Erythroblast (primary cell): ENCODE measurements at regions not wholly inside any gene's neighbourhood (a gene's known extent, or its start where the extent isn't known, plus 50 kb on each side); places are given as distances from the start of the nearest gene placed in this dataset.

Source experiments
- DNase-seq, 2 experiments: peaks; one replicate each; lab custom pipeline; 2025; lab: John Stamatoyannopoulos, UW
- GATA1 ChIP-seq: IDR thresholded peaks from 2 replicates; pipeline ENCODE4 v1.6.1; 2011; ENCODE audit warnings: low read depth, mild to moderate bottlenecking, control low read depth, low read length, moderate library complexity
- POLR2A ChIP-seq: IDR thresholded peaks from 2 replicates; pipeline ENCODE4 v1.6.1; 2011; ENCODE audit warnings: mild to moderate bottlenecking, low read length

DNA sequence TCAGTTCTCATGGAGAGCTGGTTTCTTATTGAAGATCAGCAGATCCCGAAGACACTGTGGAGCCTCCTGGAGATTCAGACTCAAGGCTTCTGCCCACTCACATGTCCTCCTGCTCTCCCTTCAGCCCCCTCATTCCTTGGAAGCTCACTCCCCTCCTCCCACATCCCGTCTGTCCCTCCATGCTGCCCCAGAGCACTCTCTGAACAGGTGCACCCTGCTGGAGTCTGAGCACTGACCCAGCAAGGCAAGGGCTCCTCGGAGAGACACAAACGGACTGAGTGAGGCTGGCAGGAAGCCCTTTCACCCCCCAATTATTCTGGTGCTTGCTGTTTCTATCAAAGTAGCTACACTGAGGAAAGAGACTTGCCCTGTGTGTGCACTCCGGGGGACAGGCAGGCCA lies 374.0 kb downstream of the UQCRFS1 start:
- DNase-seq = no peak
- TF ChIP-seq GATA1 (no peak), POLR2A (no peak)

DNA sequence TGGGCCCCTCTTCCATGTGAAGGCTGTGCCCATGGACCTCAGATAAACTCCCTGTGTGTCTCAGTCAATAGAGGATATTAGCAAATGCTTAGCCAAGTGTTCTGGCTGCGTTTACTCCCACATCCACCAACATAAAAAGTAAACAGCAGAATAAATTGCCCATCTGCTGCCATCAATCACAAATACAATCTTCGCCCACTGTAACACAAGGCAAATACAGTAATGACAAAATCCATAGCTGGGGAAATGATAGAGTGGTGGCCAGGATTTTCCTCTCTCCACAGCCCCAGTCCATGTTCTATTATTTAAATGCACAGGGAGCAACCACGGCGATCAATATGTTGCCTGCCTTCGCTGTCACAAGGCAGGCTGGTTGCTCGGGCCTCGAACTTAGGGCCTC lies 376.5 kb downstream of the UQCRFS1 start:
- DNase-seq = no peak
- TF ChIP-seq POLR2A (no peak), GATA1 (no peak)

DNA sequence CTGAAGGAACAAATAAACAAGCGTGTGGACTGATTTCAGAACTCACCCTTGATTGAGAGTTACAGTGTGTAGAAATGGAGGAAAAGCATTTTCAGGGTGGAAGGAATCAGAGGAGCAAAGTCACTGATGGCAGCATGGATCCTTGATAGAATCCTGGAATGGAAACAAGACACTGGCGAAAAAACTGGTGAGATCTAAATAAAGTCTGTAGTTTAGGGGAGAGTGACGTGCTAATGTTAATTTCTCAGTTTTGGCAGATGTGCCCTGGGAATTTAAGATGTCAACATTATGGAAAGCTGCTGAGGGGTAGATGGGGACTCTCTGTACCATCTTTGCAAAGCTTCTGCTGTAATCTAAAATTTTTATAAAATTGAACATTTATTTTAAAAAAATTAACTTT lies 378.0 kb downstream of the UQCRFS1 start:
- TF ChIP-seq GATA1 (no peak), POLR2A (no peak)

DNA sequence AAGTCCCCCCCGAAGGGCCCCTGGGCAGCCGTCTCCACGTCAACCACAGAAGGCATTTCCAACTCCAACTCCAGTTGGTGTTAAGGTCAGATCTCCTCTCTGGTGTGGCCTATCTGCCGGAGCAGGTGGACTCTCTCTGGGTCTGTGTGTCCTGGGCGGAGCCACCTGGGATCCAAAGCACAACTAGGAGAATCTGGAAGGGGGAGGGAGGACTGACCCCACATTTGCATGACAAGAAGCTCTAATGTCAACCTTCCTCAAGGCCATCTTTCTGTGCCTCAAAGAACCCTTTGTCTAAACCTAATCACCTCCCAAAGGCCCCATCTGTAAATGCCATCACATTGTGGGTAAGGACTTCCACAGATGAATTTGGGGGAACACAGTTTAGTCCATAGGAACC lies 381.5 kb downstream of the UQCRFS1 start:
- no peak for DNase-seq
- TF ChIP-seq GATA1 (no peak), POLR2A (no peak)

More for the DNA sequence above, 378.0 kb downstream of the UQCRFS1 start:
- no peak for DNase-seq

DNA sequence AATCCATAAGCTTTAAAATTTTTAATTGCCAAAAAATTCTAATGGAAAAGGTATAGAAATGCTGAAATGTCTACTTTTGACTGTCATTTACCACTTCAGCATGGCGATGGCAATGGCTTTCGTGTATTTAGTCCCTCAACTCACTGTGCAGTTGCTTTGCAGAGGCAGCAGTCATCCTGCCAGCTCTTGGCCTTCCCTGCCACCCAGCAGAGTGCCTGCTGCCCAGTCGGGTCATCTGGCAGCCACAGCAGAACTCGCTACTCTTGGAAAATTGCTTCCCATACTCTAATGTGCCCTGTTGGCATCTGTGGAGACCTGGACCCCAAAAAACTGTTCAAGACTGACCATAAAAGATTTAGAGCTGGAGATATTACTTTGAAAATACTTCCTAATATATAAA lies 383.2 kb downstream of the UQCRFS1 start:
- TF ChIP-seq POLR2A (no peak), GATA1 (no peak)
- no peak for DNase-seq

DNA sequence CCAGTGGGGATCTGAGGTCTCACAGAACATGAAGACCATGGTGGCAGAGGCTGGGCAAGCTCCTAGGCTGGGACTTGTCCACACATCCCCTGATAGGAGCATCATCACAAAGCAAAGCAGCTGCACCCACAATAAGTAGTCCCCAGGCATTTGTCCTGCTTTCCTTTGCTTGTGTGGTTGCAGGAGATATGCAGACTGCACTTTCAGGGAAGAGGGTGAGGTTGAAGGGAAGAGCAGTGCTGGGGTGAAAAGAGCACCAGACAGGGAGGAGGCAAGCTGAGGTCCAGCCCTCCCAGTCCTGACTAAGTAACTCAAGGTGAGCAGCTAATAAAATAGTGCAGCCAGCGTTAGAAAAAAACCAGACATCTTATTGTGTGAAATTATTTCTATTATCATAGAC lies 383.6 kb downstream of the UQCRFS1 start:
- no peak for DNase-seq
- TF ChIP-seq GATA1 (no peak), POLR2A (no peak)

DNA sequence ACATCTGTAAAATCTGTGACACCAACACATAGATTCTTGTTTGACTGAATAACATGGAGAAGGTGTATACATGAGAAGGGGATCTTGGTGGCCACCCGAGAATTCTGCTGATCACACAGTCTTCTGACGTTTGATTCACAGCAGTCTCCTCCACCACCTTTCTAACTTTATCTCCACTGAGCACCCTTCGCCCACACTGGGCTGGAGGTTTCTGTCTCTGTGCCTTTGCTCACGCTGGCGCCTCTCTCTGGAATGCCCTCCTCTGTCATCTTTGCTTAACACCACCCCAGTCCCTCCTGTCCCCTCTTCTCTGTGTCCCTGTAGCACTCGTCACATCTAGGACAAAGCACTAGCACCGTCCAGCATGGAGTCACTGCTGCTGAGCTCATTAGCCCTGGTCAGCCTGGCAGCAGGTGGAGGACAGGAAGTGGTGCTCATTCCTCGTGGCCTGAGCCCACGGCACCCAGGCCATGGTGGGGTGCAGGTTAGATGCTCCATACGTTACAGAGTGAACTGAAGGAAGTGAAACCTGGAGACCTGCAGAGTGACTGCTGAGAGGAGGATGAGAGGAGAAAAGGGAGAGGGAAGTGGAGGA lies 384.6 kb downstream of the UQCRFS1 start:
- no peak for DNase-seq
- no peak for TF ChIP-seq GATA1
- no peak for TF ChIP-seq POLR2A

DNA sequence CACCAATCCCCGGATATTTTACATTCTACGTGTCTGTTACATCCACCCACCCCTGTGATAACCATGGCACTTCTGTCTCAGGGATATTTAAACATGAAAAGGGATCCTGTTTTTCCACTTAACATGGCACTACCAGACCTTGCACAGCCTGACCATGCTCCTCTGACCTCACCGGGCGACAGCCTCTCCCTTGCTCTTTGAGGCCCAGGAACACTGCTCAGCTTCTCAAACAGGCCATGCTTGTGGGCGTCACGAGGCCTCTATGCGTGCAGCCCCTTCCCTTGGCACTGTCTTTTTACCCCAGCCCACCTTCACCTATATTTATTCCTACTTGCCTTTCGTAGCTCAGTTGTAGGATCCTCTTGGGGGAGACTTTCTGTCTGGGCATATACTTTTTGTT lies 385.6 kb downstream of the UQCRFS1 start:
- no peak for DNase-seq
- TF ChIP-seq POLR2A (no peak), GATA1 (no peak)

DNA sequence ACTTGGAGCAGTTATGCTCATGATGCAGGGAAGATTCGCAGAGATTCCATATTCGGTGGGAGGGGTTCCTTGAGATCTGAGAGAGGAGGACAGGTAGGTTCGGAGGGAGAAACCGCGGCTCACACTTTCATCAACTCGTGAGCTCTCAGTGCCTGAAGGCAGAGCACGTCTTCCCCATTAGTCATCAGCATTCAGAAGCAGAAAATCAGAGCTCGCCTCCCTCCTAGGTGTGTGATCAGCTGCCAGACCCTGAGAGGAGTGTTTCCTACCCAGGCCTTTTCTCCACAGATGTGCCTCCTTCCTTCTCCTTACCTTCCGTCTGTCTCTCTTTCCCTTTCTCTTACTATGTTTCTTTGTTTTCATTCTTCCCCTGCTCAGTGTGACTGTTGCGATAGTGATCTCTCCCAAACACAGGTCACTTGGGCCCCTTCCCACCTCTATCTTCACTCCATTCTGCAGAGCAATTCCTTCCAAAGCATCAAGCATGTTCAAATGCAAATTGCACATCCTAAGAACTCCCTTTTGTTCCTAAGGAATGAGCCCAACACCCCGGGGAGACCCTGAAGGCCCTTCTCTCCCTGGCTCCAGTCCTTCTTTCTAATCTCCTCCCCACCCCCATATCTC lies 389.5 kb downstream of the UQCRFS1 start:
- DNase-seq = no peak
- TF ChIP-seq POLR2A = no peak
- TF ChIP-seq GATA1 = no peak

DNA sequence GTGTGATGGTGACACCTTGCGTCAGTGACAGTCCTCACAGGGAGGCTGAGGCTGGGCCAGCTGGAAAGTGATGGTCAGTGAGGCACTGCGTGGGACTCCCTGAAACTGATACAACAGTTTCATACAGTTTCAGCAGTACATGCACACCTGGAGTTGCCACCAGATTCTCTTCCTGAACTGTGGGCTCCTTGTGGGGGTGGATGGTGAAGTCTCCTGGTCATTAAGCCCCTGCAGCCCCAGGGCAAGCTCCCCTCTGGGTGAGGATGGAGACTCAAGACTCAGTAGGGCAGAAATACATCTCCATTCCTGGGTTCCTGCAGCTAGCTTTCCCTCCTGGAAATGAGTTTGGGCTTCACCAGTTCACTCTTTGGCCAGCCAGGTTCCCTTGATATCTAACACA lies 392.7 kb downstream of the UQCRFS1 start:
- no peak for DNase-seq
- no peak for TF ChIP-seq POLR2A
- no peak for TF ChIP-seq GATA1

DNA sequence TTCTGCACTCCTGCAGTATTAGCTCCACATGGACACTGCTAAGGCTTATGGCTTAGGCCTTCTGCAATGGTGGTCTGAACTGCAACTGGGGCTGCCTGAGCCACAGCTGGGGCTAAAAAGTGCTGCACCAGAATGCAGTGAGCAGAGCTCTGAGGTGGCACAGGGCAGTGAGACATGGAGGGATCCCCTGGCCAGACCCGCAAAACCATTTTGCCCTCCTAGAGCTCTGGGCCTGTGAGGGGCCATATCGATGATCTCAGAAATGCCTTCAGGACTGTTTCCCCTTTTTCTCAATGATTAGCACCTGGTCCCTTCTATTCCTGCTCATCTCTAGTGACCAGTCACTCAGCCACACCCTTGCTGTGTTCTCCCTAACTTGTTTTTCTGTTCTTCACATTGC lies 397.7 kb downstream of the UQCRFS1 start:
- no peak for DNase-seq
- TF ChIP-seq POLR2A = no peak
- no peak for TF ChIP-seq GATA1

DNA sequence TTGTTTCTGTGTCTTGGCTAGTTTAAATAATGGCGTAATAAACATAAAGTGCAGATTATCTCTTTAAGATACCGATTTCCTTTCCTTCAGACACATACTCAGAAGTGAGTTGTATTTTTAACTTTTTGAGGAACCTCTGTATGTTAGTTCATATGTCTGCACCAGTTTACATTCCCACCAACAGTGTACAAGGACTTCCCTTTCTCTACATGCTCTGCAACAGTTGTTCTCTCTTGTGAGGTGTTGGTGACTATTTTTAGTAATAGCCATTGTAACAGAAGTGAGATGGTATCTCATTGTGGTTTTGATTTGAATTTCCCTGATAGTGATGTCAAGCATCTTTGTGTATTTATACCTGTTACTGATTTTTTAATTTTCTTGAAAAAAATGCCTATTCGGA lies 418.6 kb downstream of the UQCRFS1 start:
- TF ChIP-seq POLR2A (no peak), GATA1 (no peak)
- no peak for DNase-seq

DNA sequence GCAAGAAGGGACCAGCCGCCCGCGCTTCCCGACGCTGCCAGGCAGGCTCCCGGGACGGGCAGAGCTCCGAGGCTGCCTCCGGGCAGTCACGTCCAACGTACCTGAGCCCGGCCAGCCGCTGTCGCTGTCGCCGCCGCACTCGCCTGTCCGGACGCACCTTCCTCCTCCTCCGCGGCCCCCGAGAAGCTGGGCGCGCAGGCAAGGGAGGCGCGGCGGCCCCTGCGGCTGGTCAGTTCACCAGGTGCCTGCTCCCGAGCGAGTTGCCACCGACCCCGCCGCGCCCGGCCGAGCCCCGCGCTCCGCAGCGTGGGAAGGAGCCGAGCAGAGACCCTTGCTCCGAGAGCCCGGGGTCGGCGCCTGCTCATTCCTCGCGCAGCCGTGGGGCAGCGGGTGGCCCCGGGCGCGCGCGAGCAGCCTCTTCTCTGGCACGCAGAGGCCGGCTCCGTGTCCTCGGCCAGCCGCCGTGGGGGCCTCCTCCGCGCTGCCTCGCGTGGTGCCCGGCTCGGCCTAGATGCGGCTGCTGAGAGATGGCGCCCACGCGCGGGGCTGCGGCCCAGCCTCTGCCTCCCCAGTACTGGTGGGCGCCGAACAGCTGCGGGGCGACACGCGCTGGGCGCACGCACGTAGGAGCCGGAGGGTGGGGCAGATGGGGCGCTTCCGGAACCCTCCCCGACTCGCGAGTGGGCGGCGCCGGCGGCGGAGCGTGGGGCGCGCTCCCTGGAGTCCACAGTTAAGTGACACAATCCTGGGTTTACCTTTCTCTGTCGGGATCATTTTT lies 419.4 kb downstream of the UQCRFS1 start:
- DNase-seq = no peak

DNA sequence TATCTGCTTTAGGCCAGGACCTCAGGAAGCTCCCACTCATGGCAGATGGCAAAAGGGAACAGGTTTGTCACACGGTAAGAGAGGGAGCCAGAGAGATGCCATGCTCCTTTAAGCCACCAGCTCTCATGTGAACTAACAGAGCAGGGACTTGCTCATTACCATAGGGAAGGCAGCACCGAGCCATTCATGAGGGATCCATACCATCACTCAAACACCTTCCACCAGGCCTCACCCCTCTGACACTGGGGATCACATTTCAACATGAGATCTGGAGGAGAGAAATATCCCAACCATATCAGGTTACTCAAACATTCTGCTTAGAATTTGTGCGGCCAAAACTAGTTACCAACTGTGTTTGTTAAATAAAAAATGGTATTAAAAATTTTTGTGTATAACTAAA lies 427.0 kb downstream of the UQCRFS1 start:
- TF ChIP-seq GATA1 (no peak), POLR2A (no peak)
- DNase-seq = no peak

More for the DNA sequence above, 419.4 kb downstream of the UQCRFS1 start:
- TF ChIP-seq GATA1 = no peak
- no peak for TF ChIP-seq POLR2A
